ENCODE measurements at regions not wholly inside any gene's neighbourhood (a gene's known extent, or its start where the extent isn't known, plus 50 kb on each side); places are given as distances from the start of the nearest gene placed in this dataset.

DNA sequence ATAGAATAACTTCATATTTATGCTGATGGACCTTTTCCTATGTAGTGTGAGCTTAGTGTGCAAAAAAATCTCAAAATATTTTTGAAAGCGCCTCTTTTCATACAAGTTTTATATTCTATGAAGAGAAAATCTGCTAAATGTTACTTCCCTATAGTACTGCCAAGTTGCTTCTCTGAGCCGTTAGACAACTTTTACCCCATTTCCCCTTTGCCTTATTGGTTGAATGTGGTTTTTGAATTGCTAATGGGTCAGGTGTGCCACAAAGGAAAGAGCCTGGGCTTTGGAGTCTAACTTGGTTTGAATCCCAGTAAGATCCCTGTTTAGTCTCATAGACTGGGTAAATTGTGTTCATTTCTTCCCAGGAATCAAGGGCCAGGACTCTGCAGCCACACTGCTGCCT lies 261.5 kb downstream of the SNX10 start:
- H3K36me3 ChIP-seq, result no peaks in the 10 kb centered on the region
- H3K4me1 ChIP-seq, result no peaks in the 10 kb centered on the region
- TF ChIP-seq, protein P1, sequence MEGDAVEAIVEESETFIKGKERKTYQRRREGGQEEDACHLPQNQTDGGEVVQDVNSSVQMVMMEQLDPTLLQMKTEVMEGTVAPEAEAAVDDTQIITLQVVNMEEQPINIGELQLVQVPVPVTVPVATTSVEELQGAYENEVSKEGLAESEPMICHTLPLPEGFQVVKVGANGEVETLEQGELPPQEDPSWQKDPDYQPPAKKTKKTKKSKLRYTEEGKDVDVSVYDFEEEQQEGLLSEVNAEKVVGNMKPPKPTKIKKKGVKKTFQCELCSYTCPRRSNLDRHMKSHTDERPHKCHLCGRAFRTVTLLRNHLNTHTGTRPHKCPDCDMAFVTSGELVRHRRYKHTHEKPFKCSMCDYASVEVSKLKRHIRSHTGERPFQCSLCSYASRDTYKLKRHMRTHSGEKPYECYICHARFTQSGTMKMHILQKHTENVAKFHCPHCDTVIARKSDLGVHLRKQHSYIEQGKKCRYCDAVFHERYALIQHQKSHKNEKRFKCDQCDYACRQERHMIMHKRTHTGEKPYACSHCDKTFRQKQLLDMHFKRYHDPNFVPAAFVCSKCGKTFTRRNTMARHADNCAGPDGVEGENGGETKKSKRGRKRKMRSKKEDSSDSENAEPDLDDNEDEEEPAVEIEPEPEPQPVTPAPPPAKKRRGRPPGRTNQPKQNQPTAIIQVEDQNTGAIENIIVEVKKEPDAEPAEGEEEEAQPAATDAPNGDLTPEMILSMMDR (IDR thresholded peaks at IDR 0.05; ENCODE audit: low read depth, low read length), result no peak
- no peaks in the 10 kb centered on the region for H3K9me3 ChIP-seq
- peaks cover 7% of the 10 kb centered on the region; the same call in 1 of the 2 replicates for H3K27me3 ChIP-seq
- no peak for DNase-seq
- no peak overlapping the region for H3K4me3 ChIP-seq (ENCODE audit: low read depth, low read length)

DNA sequence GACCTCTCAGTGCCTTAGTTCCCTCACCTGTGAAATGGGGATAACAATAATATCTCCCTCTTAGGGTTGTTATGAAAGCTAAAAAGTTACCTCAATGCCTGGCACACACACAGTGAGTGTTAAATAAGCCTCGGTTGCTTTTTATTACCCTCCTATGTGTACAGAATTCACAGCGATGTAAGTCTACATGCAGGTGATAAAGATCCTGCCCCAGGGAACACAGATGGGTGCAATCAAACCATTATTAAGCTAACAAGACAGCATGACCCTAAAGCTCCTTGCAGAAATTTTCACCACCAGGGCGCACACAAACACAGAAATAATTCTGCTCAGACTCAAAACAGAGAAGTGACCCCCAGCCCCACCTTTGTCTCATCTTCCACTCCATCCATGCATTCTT lies 261.9 kb downstream of the SNX10 start:
- no peaks in the 10 kb centered on the region for H3K36me3 ChIP-seq
- no peak overlapping the region for H3K4me3 ChIP-seq (ENCODE audit: low read depth, low read length)
- DNase-seq, result no peak
- H3K27me3 ChIP-seq, result peaks cover 7% of the 10 kb centered on the region; the same call in 1 of the 2 replicates
- no peaks in the 10 kb centered on the region for H3K9me3 ChIP-seq
- no peaks in the 10 kb centered on the region for H3K4me1 ChIP-seq
- TF ChIP-seq, protein P1 (IDR thresholded peaks at IDR 0.05; ENCODE audit: low read depth, low read length), result no peak

DNA sequence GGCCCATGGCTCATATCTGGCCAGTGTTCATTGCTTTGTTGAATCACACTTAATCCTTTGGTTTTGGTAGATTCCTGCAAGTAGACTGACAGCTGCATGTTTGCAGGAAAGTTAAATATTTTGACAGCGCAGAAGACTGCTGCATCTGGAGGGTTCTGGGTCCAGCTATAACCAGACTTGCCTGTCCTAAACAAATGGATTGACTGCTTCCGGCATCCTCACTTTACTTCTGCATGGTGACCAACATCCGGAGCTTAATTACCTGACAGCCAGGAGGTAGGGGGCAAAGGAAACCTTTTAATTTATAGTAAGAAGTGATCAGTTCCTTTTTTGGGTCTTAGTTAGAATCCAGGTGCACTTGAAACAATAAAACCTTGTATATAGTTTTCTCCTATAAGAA lies 263.3 kb downstream of the SNX10 start:
- H3K9me3 ChIP-seq, result no peaks in the 10 kb centered on the region
- no peaks in the 10 kb centered on the region for H3K4me1 ChIP-seq
- H3K36me3 ChIP-seq, result no peaks in the 10 kb centered on the region
- no peak overlapping the region for H3K4me3 ChIP-seq (ENCODE audit: low read depth, low read length)
- DNase-seq, result no peak
- H3K27me3 ChIP-seq, result peaks cover 7% of the 10 kb centered on the region; the same call in 1 of the 2 replicates
- TF ChIP-seq, protein P1 (IDR thresholded peaks at IDR 0.05; ENCODE audit: low read depth, low read length), result no peak

DNA sequence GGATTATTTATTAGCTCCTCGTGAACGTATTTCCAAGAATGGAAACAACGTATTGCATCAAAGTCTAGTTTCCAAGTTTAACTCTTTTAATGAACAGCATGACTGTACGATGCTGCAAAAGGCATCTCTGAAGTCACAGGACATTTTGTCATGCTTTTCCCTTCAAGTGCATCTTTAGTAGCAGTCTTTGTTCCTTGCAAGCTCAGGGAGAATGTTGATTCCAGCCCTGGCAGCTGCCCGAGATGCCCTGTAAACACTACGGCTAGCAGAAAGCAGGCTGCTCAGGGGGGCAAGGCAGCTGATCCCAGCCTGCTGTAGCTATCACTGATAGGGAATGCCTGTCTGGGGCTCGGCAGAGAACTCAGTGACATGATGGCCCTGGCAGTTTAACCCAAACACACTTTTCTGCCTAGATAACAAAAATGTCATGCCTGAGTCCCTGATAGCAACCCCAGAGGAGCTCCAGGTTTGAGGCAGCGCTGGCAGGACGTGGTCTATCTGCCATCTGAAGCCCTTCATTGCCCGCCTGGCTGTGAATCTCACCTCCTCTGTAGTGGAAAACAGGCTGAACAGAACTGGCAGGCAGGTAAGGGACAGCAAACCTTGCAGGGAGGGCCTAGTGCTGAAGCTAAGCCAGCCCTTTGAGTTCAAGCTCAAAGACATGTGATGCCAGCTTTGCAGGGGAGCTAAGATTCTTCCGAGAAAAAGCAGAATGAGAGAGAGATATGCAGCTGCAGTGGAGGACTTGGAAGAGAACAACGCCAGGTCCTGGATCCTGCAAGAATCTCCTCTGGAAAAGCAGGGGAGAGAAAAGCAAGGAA lies 264.6 kb downstream of the SNX10 start:
- DNase-seq, result no peak

DNA sequence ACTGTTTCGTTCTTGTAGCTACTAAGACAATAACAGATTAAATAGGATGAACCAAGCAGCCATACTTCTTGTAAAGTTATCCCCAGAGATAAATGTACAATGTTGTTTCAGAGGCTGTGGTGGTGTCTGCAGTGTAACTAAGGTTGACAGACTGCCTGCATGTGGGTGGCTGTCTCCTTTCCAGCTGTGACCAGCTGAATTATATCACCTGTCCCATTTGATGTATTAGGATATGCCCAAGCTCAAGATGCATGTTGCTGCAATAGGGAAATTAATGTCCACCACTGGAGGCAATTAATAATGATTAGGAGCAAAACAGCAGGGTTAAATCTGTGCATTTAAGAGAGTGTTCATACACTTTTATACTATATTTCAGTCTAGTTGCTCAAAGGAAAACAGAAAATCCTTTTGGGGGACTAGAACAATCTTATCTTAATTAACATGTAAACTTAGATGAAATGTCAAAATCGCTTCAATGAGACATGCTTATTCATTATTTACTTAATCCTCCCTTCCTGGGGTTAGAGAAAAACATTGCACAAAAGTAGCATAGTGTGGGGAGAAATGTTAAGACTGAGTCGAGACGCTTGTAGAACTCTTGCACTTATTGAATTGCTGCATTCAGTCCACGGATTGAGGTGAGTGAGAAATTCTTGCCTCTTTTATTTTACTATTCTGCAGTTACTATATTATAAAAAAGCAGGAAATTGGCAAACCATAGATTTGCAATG lies 269.0 kb downstream of the SNX10 start:
- no peak for DNase-seq
- Histone ChIP-seq H3K4me3 (ENCODE audit: low read depth, low read length) (no peak overlapping the region), H3K9me3 (no peaks in the 10 kb centered on the region), H3K36me3 (no peaks in the 10 kb centered on the region), H3K4me1 (no peaks in the 10 kb centered on the region), H3K27me3 (no peaks in the 10 kb centered on the region)
- TF ChIP-seq, protein P1 (IDR thresholded peaks at IDR 0.05; ENCODE audit: low read depth, low read length), result no peak

More for the DNA sequence above, 264.6 kb downstream of the SNX10 start:
- H3K36me3 ChIP-seq, result no peaks in the 10 kb centered on the region
- H3K4me1 ChIP-seq, result no peaks in the 10 kb centered on the region
- H3K27me3 ChIP-seq, result peaks cover 7% of the 10 kb centered on the region; the same call in 1 of the 2 replicates
- H3K4me3 ChIP-seq (ENCODE audit: low read depth, low read length), result no peak overlapping the region
- no peaks in the 10 kb centered on the region for H3K9me3 ChIP-seq
- TF ChIP-seq, protein P1 (IDR thresholded peaks at IDR 0.05; ENCODE audit: low read depth, low read length), result no peak

DNA sequence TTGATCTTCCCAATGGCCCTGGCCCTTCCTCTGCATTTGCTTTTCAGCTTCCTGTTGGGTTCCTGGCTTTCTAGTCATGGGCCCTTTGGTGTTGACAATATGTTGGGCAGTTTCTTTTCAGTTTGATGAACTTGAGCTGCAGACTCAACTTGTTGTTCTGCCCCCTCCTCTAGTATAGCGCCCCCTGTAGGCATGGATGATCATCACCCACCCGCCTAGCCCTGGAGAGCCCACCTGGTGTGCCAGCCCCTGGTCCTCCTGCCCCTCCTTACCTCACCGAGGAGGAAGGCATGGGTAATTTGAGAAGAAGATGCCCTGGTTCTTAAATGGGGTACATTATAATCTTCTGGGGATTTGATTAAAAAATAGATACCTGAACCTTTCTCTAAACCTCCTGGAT lies 271.2 kb downstream of the SNX10 start:
- H3K4me3 ChIP-seq (ENCODE audit: low read depth, low read length), result no peak overlapping the region
- DNase-seq, result no peak

More for the DNA sequence above, 271.2 kb downstream of the SNX10 start:
- Histone ChIP-seq H3K9me3 (no peaks in the 10 kb centered on the region), H3K4me1 (no peaks in the 10 kb centered on the region), H3K27me3 (no peaks in the 10 kb centered on the region), H3K36me3 (no peaks in the 10 kb centered on the region)
- TF ChIP-seq, protein P1 (IDR thresholded peaks at IDR 0.05; ENCODE audit: low read depth, low read length), result no peak

Measured in BE2C (cell line).